HEK293 (cell line): ENCODE measurements at regions not wholly inside any gene's neighbourhood (a gene's known extent, or its start where the extent isn't known, plus 50 kb on each side); places are given as distances from the start of the nearest gene placed in this dataset.

ENCODE experiments used
- CTCF ChIA-PET: fragments of 350-600 bp; formaldehyde crosslinking; extraction: SDS; loops from one replicate; lab custom pipeline; 2021; ENCODE audit warnings: antibody characterized with exemption; lab: Yijun Ruan, JAX
- POLR2A ChIA-PET: fragments of 300-600 bp; formaldehyde crosslinking; extraction: SDS; loops from one replicate; lab custom pipeline; 2020; ENCODE audit warnings: antibody characterized with exemption, inconsistent platforms; lab: Yijun Ruan, JAX
- H3K27ac ChIP-seq: fragments of 200-500 bp; sonication (Bioruptor generic); 2 replicates; pipeline ENCODE4 v1.5.1; 2014; ENCODE audit warnings: low read depth, low read length, control low read depth, inconsistent platforms; ENCODE audit errors: extremely low read depth
- H3K36me3 ChIP-seq, 2 experiments: fragments of 200-500 bp in 1 of 2; sonication (Bioruptor generic) in 1 of 2; 1 replicate in 1 of 2; 2 replicates in 1 of 2; pipeline ENCODE4 v1.5.1; 2014 to 2017; ENCODE audit warnings: inconsistent platforms in 2 of 2, low read length in 2 of 2; ENCODE audit not compliant: control insufficient read depth in 2 of 2, insufficient read depth in 1 of 2
- H3K4me1 ChIP-seq: fragments of 200-500 bp; sonication (Bioruptor generic); 2 replicates; pipeline ENCODE4 v1.5.1; 2014; ENCODE audit warnings: mild to moderate bottlenecking, low read length, inconsistent platforms; ENCODE audit not compliant: control insufficient read depth, insufficient read depth
- H3K4me3 ChIP-seq: 2 replicates; pipeline ENCODE4 v1.5.1; 2011; ENCODE audit warnings: low read depth, mild to moderate bottlenecking, control low read depth, low read length, moderate library complexity
- H3K9me3 ChIP-seq: fragments of 200-500 bp; sonication (Bioruptor generic); 2 replicates; pipeline ENCODE4 v1.5.1; 2014; ENCODE audit warnings: low read depth, low read length, inconsistent platforms; ENCODE audit not compliant: control insufficient read depth, insufficient read depth
- GLIS2 ChIP-seq: fragments of 450-650 bp; formaldehyde crosslinking; IDR thresholded peaks from 2 replicates; pipeline ENCODE4 v1.5.1; 2016; ENCODE audit warnings: missing biosample characterization, missing genetic modification characterization
- MEIS1 ChIP-seq: sonication (generic); formaldehyde crosslinking; IDR thresholded peaks from 2 replicates; pipeline ENCODE4 v1.8.1; 2022; ENCODE audit warnings: missing genetic modification reagents, mild to moderate bottlenecking, borderline replicate concordance
- ZBTB7A ChIP-seq: fragments of 450-650 bp; formaldehyde crosslinking; IDR thresholded peaks from 2 replicates; pipeline ENCODE4 v1.5.1; 2016; ENCODE audit warnings: low read depth, missing biosample characterization, missing genetic modification characterization
- ZFP41 ChIP-seq: fragments of 450-650 bp; formaldehyde crosslinking; IDR thresholded peaks from 2 replicates; pipeline ENCODE4 v1.5.1; 2016; ENCODE audit warnings: missing biosample characterization, missing genetic modification characterization, borderline replicate concordance
- ZFP69B ChIP-seq: fragments of 450-650 bp; formaldehyde crosslinking; IDR thresholded peaks from 2 replicates; pipeline ENCODE4 v1.5.1; 2016; ENCODE audit warnings: missing biosample characterization, missing genetic modification characterization
- ZNF132 ChIP-seq: fragments of 450-650 bp; formaldehyde crosslinking; IDR thresholded peaks from 2 replicates; pipeline ENCODE4 v1.5.1; 2017; ENCODE audit warnings: missing biosample characterization, missing genetic modification characterization, borderline replicate concordance
- ZNF133 ChIP-seq: fragments of 450-650 bp; formaldehyde crosslinking; IDR thresholded peaks from 2 replicates; pipeline ENCODE4 v1.5.1; 2016; ENCODE audit warnings: missing biosample characterization, missing genetic modification characterization
- ZNF140 ChIP-seq: fragments of 450-650 bp; formaldehyde crosslinking; IDR thresholded peaks from 2 replicates; pipeline ENCODE4 v1.5.1; 2016; ENCODE audit warnings: missing biosample characterization, missing genetic modification characterization
- ZNF19 ChIP-seq: fragments of 450-650 bp; formaldehyde crosslinking; IDR thresholded peaks from 2 replicates; pipeline ENCODE4; 2016; ENCODE audit warnings: missing biosample characterization, missing genetic modification characterization, low read depth
- ZNF214 ChIP-seq: fragments of 450-650 bp; formaldehyde crosslinking; IDR thresholded peaks from 2 replicates; pipeline ENCODE4 v1.5.1; 2017; ENCODE audit warnings: missing biosample characterization, mild to moderate bottlenecking, missing genetic modification characterization, borderline replicate concordance
- ZNF350 ChIP-seq: fragments of 450-650 bp; formaldehyde crosslinking; IDR thresholded peaks from 2 replicates; pipeline ENCODE4 v1.5.0; 2017; ENCODE audit warnings: missing biosample characterization, mild to moderate bottlenecking, missing genetic modification characterization
- ZNF501 ChIP-seq: fragments of 450-650 bp; formaldehyde crosslinking; IDR thresholded peaks from 2 replicates; pipeline ENCODE4 v1.5.1; 2016; ENCODE audit warnings: missing biosample characterization, missing genetic modification characterization
- ZNF549 ChIP-seq: fragments of 450-650 bp; IDR thresholded peaks from 2 replicates; pipeline ENCODE4 v1.5.1; 2018; ENCODE audit warnings: missing biosample characterization, missing genetic modification characterization, mild to moderate bottlenecking, inconsistent platforms, moderate library complexity
- ZNF561 ChIP-seq: fragments of 450-650 bp; IDR thresholded peaks from 2 replicates; pipeline ENCODE4 v1.5.1; 2018; ENCODE audit warnings: missing biosample characterization, missing genetic modification characterization, borderline replicate concordance
- ZNF654 ChIP-seq: fragments of 450-650 bp; formaldehyde crosslinking; IDR thresholded peaks from 2 replicates; pipeline ENCODE4 v1.5.1; 2016; ENCODE audit warnings: low read depth, missing biosample characterization, missing genetic modification characterization
- ZNF707 ChIP-seq: fragments of 450-650 bp; formaldehyde crosslinking; IDR thresholded peaks from 2 replicates; pipeline ENCODE4 v1.5.1; 2016; ENCODE audit warnings: missing biosample characterization, missing genetic modification characterization
- TF ChIP-seq, protein P1 (sequence below): fragments of 450-650 bp; formaldehyde crosslinking; IDR thresholded peaks from 2 replicates; pipeline ENCODE4 v1.5.1; 2017; ENCODE audit warnings: missing biosample characterization, missing genetic modification characterization
- TF ChIP-seq, protein P2 (sequence below): fragments of 450-650 bp; formaldehyde crosslinking; IDR thresholded peaks from 2 replicates; pipeline ENCODE4 v1.5.1; 2016; ENCODE audit warnings: missing biosample characterization, missing genetic modification characterization
- TF ChIP-seq, protein P3 (sequence below): fragments of 450-650 bp; formaldehyde crosslinking; IDR thresholded peaks from 2 replicates; pipeline ENCODE4 v1.5.1; 2016; ENCODE audit warnings: missing biosample characterization, missing genetic modification characterization
- TF ChIP-seq, protein P4 (sequence below): fragments of 450-650 bp; formaldehyde crosslinking; IDR thresholded peaks from 2 replicates; pipeline ENCODE4 v1.5.1; 2017; ENCODE audit warnings: missing biosample characterization, missing genetic modification characterization
- TF ChIP-seq, protein P5 (sequence below): fragments of 450-650 bp; formaldehyde crosslinking; optimal IDR thresholded peaks from 2 replicates; pipeline ENCODE3; 2016; ENCODE audit warnings: missing biosample characterization, mild to moderate bottlenecking, missing genetic modification characterization
- TF ChIP-seq, protein P6 (sequence below): fragments of 450-650 bp; formaldehyde crosslinking; IDR thresholded peaks from 2 replicates; pipeline ENCODE4 v1.5.1; 2016; ENCODE audit warnings: missing biosample characterization, missing genetic modification characterization
- TF ChIP-seq, protein P7 (sequence below): fragments of 450-650 bp; formaldehyde crosslinking; IDR thresholded peaks from 2 replicates; pipeline ENCODE4 v1.5.1; 2016; ENCODE audit warnings: missing biosample characterization, missing genetic modification characterization

DNA sequence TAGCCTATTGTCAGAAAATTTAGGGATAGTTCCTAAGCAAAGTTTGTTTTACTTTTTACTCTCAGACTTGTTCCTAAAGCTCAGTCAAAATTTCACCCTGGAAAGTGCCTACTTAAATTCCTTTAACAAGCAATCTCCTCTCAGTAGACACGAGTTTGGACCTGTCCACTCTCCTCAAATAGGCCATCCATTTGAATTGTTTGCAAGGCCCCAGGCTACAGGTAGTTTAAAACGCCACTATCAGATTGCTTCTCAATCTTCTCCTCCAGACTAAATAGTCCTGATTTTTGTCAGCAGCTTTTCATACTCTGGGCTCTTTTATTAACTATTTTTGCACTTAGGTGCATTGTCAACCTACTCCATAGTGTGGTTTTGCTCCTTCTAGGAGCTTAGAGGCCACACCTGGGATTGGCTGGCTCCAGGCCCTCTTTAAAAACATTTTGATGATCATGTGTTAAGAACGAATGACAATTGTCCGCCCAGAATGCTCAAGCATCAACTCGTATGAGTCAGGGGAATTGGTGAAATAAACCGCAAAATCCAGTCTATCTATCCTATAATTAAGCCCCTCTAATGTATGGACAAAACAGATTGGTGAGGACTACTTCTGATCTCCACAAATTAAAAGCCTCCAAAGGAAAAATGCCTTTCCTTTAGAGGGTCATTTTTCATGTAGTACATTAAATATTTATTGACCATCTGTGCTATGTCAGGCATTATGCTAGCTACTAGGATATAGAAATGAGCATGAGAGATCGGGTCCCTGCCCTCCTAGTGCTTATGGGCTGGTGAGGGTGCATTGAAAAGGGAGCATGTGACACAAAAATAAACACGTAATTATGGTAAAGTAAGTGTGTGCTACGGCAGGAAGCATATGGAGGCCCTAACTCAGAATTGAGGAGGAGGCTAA lies 333.8 kb upstream of the TNP1 start:
- H3K27ac ChIP-seq: no peak overlapping the region
- TF ChIP-seq ZNF350 (tag by site-specific recombination) (no peak), ZNF140 (no peak), ZBTB7A (tag by site-specific recombination) (no peak), ZFP41 (tag by site-specific recombination) (no peak), ZNF549 (no peak), ZNF19 (tag by site-specific recombination) (no peak), ZNF707 (no peak), ZNF132 (tag by site-specific recombination) (no peak), ZNF501 (tag by site-specific recombination) (no peak), ZNF214 (tag by site-specific recombination) (no peak)
- TF ChIP-seq, protein P1, sequence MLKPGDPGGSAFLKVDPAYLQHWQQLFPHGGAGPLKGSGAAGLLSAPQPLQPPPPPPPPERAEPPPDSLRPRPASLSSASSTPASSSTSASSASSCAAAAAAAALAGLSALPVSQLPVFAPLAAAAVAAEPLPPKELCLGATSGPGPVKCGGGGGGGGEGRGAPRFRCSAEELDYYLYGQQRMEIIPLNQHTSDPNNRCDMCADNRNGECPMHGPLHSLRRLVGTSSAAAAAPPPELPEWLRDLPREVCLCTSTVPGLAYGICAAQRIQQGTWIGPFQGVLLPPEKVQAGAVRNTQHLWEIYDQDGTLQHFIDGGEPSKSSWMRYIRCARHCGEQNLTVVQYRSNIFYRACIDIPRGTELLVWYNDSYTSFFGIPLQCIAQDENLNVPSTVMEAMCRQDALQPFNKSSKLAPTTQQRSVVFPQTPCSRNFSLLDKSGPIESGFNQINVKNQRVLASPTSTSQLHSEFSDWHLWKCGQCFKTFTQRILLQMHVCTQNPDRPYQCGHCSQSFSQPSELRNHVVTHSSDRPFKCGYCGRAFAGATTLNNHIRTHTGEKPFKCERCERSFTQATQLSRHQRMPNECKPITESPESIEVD: no peak
- TF ChIP-seq, all 188 proteins: peak for 0
- H3K4me3 ChIP-seq: no peak overlapping the region
- POLR2A ChIA-PET: no interaction called here
- H3K9me3 ChIP-seq: no peaks in the 10 kb centered on the region
- CTCF ChIA-PET: interaction anchor here (0.6 kb wide), 1 partner anchor 210 kb away, joined by 4 read pairs; no protein-coding TSS in a partner anchor
- no peaks in the 10 kb centered on the region for H3K36me3 ChIP-seq
- H3K4me1 ChIP-seq: no peaks in the 10 kb centered on the region

DNA sequence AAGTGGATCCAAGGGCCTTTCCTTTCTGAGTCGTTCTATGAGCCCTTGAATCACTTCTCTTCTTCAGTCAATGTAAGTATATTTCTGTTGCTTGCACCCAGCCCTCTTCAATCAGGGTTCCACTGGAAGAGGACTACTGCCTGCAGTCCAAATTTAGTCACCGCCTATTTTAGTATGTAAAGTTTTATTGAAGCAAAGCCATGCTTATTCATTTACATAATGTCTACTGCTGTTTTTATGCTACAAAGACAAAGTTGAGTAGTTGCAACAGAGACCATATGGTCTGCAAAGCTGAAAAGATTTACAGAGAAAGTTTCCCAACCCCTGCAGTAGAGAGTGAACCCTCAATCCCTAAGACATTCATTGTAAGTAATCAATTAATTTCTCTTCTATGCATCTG lies 332.5 kb upstream of the TNP1 start:
- TF ChIP-seq, protein P2, sequence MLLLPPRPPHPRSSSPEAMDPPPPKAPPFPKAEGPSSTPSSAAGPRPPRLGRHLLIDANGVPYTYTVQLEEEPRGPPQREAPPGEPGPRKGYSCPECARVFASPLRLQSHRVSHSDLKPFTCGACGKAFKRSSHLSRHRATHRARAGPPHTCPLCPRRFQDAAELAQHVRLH: no peak
- no peak for TF ChIP-seq ZNF654
- TF ChIP-seq ZNF133 (tag by site-specific recombination): no peak
- no peak for TF ChIP-seq GLIS2 (tag by site-specific recombination)
- TF ChIP-seq, protein P3, sequence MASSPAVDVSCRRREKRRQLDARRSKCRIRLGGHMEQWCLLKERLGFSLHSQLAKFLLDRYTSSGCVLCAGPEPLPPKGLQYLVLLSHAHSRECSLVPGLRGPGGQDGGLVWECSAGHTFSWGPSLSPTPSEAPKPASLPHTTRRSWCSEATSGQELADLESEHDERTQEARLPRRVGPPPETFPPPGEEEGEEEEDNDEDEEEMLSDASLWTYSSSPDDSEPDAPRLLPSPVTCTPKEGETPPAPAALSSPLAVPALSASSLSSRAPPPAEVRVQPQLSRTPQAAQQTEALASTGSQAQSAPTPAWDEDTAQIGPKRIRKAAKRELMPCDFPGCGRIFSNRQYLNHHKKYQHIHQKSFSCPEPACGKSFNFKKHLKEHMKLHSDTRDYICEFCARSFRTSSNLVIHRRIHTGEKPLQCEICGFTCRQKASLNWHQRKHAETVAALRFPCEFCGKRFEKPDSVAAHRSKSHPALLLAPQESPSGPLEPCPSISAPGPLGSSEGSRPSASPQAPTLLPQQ (tag by site-specific recombination): no peak
- TF ChIP-seq MEIS1: no peak
- TF ChIP-seq ZNF561 (tag by site-specific recombination): no peak
- TF ChIP-seq, protein P4, sequence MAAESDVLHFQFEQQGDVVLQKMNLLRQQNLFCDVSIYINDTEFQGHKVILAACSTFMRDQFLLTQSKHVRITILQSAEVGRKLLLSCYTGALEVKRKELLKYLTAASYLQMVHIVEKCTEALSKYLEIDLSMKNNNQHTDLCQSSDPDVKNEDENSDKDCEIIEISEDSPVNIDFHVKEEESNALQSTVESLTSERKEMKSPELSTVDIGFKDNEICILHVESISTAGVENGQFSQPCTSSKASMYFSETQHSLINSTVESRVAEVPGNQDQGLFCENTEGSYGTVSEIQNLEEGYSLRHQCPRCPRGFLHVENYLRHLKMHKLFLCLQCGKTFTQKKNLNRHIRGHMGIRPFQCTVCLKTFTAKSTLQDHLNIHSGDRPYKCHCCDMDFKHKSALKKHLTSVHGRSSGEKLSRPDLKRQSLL (tag by site-specific recombination): no peak
- TF ChIP-seq ZFP69B (tag by site-specific recombination): no peak
- TF ChIP-seq, protein P5, sequence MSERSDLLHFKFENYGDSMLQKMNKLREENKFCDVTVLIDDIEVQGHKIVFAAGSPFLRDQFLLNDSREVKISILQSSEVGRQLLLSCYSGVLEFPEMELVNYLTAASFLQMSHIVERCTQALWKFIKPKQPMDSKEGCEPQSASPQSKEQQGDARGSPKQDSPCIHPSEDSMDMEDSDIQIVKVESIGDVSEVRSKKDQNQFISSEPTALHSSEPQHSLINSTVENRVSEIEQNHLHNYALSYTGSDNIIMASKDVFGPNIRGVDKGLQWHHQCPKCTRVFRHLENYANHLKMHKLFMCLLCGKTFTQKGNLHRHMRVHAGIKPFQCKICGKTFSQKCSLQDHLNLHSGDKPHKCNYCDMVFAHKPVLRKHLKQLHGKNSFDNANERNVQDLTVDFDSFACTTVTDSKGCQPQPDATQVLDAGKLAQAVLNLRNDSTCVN: no peak
- TF ChIP-seq, protein P6, sequence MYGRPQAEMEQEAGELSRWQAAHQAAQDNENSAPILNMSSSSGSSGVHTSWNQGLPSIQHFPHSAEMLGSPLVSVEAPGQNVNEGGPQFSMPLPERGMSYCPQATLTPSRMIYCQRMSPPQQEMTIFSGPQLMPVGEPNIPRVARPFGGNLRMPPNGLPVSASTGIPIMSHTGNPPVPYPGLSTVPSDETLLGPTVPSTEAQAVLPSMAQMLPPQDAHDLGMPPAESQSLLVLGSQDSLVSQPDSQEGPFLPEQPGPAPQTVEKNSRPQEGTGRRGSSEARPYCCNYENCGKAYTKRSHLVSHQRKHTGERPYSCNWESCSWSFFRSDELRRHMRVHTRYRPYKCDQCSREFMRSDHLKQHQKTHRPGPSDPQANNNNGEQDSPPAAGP: no peak
- TF ChIP-seq, protein P7, sequence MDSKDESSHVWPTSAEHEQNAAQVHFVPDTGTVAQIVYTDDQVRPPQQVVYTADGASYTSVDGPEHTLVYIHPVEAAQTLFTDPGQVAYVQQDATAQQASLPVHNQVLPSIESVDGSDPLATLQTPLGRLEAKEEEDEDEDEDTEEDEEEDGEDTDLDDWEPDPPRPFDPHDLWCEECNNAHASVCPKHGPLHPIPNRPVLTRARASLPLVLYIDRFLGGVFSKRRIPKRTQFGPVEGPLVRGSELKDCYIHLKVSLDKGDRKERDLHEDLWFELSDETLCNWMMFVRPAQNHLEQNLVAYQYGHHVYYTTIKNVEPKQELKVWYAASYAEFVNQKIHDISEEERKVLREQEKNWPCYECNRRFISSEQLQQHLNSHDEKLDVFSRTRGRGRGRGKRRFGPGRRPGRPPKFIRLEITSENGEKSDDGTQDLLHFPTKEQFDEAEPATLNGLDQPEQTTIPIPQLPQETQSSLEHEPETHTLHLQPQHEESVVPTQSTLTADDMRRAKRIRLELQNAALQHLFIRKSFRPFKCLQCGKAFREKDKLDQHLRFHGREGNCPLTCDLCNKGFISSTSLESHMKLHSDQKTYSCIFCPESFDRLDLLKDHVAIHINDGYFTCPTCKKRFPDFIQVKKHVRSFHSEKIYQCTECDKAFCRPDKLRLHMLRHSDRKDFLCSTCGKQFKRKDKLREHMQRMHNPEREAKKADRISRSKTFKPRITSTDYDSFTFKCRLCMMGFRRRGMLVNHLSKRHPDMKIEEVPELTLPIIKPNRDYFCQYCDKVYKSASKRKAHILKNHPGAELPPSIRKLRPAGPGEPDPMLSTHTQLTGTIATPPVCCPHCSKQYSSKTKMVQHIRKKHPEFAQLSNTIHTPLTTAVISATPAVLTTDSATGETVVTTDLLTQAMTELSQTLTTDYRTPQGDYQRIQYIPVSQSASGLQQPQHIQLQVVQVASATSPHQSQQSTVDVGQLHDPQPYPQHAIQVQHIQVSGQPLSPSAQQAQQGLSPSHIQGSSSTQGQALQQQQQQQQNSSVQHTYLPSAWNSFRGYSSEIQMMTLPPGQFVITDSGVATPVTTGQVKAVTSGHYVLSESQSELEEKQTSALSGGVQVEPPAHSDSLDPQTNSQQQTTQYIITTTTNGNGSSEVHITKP (tag by site-specific recombination): no peak
- TF ChIP-seq, all 188 proteins: peak for 0
- H3K27ac ChIP-seq: no peak overlapping the region
- H3K4me3 ChIP-seq: no peak overlapping the region
- no peaks in the 10 kb centered on the region for H3K4me1 ChIP-seq
- no peaks in the 10 kb centered on the region for H3K36me3 ChIP-seq
- ChIA-PET CTCF (no interaction called here), POLR2A (no interaction called here)
- H3K9me3 ChIP-seq: no peaks in the 10 kb centered on the region
